SU-DHL-6 (cell line): ENCODE measurements at regions not wholly inside any gene's neighbourhood (a gene's known extent, or its start where the extent isn't known, plus 50 kb on each side); places are given as distances from the start of the nearest gene placed in this dataset.

Source experiments
- H2AFZ ChIP-seq: fragments of 200-600 bp; sonication (generic); 2 replicates; pipeline ENCODE4 v1.6.1; 2014; ENCODE audit warnings: low read depth, mild to moderate bottlenecking, moderate library complexity, mixed read lengths, antibody characterized with exemption, low read length; ENCODE audit not compliant: severe bottlenecking
- H3F3A ChIP-seq: fragments of 200-600 bp; shearing (Covaris generic); 2 replicates; pipeline ENCODE4 v1.6.0; 2016; ENCODE audit warnings: antibody characterized with exemption, mild to moderate bottlenecking; ENCODE audit not compliant: insufficient read depth
- H3K27ac ChIP-seq: fragments of 200-600 bp; sonication (generic); 2 replicates; pipeline ENCODE4 v1.5.1; 2016; ENCODE audit warnings: low read depth, mild to moderate bottlenecking, low read length, moderate library complexity, mixed read lengths
- H3K27me3 ChIP-seq: fragments of 200-600 bp; sonication (generic), shearing (Covaris generic); 2 replicates; pipeline ENCODE4 v1.6.0; 2014; ENCODE audit warnings: mild to moderate bottlenecking, low read length
- H3K36me3 ChIP-seq: fragments of 200-600 bp; sonication (generic); 2 replicates; pipeline ENCODE4 v1.6.1; 2014; ENCODE audit warnings: mild to moderate bottlenecking, low read length, mixed read lengths
- H3K4me2 ChIP-seq: fragments of 300-600, 200-600 bp; shearing (Covaris generic), sonication (generic); 2 replicates; pipeline ENCODE4 v1.6.0; 2014; ENCODE audit warnings: low read length, low read depth, mild to moderate bottlenecking; ENCODE audit not compliant: poor library complexity, severe bottlenecking
- H3K4me3 ChIP-seq: fragments of 200-600 bp; sonication (generic); 2 replicates; pipeline ENCODE4 v1.5.1; 2014; ENCODE audit warnings: antibody characterized with exemption, low read length, mild to moderate bottlenecking, mixed read lengths; ENCODE audit not compliant: insufficient read depth, poor library complexity, severe bottlenecking
- H3K79me2 ChIP-seq: fragments of 200-600 bp; sonication (generic); 2 replicates; pipeline ENCODE4 v1.6.1; 2014; ENCODE audit warnings: mild to moderate bottlenecking, low read length, moderate library complexity; ENCODE audit not compliant: insufficient read depth
- H3K9ac ChIP-seq: fragments of 200-600 bp; sonication (generic); 2 replicates; pipeline ENCODE4 v1.7.0; 2014; ENCODE audit warnings: mild to moderate bottlenecking, low read length
- H3K9me2 ChIP-seq: fragments of 200-600 bp; sonication (generic); replicated peaks from 2 replicates; pipeline ENCODE4 v1.6.1; 2014; ENCODE audit warnings: low read length; ENCODE audit not compliant: insufficient read depth
- H3K9me3 ChIP-seq: fragments of 200-600 bp; sonication (generic); 2 replicates; pipeline ENCODE4 v1.6.1; 2014; ENCODE audit warnings: low read length, mixed read lengths; ENCODE audit not compliant: insufficient read depth
- H4K20me1 ChIP-seq: fragments of 200-600 bp; sonication (generic); 2 replicates; pipeline ENCODE4 v1.6.1; 2014; ENCODE audit warnings: low read depth, mild to moderate bottlenecking, antibody characterized with exemption, low read length, moderate library complexity, mixed read lengths
- EZH2phosphoT487 ChIP-seq: fragments of 200-600 bp; sonication (generic), shearing (Covaris generic); conservative IDR thresholded peaks from 2 replicates; pipeline ENCODE4 v1.6.1; 2018; ENCODE audit warnings: mild to moderate bottlenecking, antibody characterized with exemption, low read length, moderate library complexity, mixed read lengths
- TF ChIP-seq, protein P1 (sequence below): fragments of 200-600 bp; sonication (generic); IDR thresholded peaks from one replicate; pipeline ENCODE4 v1.5.1; 2017; ENCODE audit warnings: antibody characterized with exemption, mild to moderate bottlenecking, low read length, moderate library complexity; ENCODE audit not compliant: insufficient read depth, poor library complexity, severe bottlenecking

DNA sequence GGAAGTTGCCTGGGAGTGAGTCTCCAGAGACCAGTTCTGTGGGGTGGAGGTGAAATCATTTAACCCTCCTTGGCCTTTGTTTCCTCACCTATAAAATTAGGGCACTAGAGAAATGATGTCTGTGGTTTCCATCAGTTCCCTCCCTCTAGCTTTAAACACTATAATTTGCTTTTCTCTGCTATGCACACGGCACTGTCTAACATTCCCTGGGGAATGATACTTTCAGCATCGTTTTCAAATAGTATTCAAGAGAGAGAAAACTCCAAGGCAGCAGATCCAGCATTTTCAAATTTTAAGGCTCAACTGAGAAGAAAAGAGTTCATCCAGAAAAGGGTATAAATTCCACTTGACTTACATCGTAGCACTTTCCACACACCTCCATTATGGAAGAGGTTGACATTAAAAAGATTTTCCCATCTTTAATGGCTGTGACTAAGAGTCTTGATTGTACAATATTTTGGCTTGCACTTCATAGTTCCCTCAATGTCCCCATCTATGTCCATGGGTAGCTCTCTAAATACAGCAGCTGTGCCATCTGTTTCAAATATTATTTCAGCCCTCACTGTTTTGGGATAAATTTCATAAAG is 137.7 kb upstream of the ZPLD1 start:
- no peaks in the 10 kb centered on the region for H3K36me3 ChIP-seq

GRCh38 chr3:102299125-102299877 is 135.5 kb upstream of the ZPLD1 start:
- no peaks in the 10 kb centered on the region for H3K27me3 ChIP-seq
- no peak overlapping the region for H3K27ac ChIP-seq
- no peak for TF ChIP-seq EZH2phosphoT487
- TF ChIP-seq, protein P1, sequence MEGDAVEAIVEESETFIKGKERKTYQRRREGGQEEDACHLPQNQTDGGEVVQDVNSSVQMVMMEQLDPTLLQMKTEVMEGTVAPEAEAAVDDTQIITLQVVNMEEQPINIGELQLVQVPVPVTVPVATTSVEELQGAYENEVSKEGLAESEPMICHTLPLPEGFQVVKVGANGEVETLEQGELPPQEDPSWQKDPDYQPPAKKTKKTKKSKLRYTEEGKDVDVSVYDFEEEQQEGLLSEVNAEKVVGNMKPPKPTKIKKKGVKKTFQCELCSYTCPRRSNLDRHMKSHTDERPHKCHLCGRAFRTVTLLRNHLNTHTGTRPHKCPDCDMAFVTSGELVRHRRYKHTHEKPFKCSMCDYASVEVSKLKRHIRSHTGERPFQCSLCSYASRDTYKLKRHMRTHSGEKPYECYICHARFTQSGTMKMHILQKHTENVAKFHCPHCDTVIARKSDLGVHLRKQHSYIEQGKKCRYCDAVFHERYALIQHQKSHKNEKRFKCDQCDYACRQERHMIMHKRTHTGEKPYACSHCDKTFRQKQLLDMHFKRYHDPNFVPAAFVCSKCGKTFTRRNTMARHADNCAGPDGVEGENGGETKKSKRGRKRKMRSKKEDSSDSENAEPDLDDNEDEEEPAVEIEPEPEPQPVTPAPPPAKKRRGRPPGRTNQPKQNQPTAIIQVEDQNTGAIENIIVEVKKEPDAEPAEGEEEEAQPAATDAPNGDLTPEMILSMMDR = no peak
- no peaks in the 10 kb centered on the region for H3F3A ChIP-seq
- H3K36me3 ChIP-seq = no peaks in the 10 kb centered on the region
- no peaks in the 10 kb centered on the region for H4K20me1 ChIP-seq
- no peak overlapping the region for H3K9ac ChIP-seq
- H3K4me3 ChIP-seq = no peak overlapping the region
- H3K4me2 ChIP-seq = no peak overlapping the region
- H3K9me2 ChIP-seq = no peaks in the 10 kb centered on the region
- no peaks in the 10 kb centered on the region for H3K79me2 ChIP-seq
- no peaks in the 10 kb centered on the region for H3K9me3 ChIP-seq
- H2AFZ ChIP-seq = no peak overlapping the region

More for the DNA sequence above, 137.7 kb upstream of the ZPLD1 start:
- no peaks in the 10 kb centered on the region for H4K20me1 ChIP-seq
- H3K9ac ChIP-seq = no peak overlapping the region
- H3K79me2 ChIP-seq = no peaks in the 10 kb centered on the region
- H3K9me3 ChIP-seq = no peaks in the 10 kb centered on the region
- TF ChIP-seq EZH2phosphoT487 = no peak
- TF ChIP-seq, protein P1 = no peak
- H3K27ac ChIP-seq = no peak overlapping the region
- H3K4me2 ChIP-seq = no peak overlapping the region
- no peak overlapping the region for H3K4me3 ChIP-seq
- H2AFZ ChIP-seq = no peak overlapping the region
- no peaks in the 10 kb centered on the region for H3F3A ChIP-seq
- no peaks in the 10 kb centered on the region for H3K9me2 ChIP-seq
- H3K27me3 ChIP-seq = no peaks in the 10 kb centered on the region

GRCh38 chr3:102301155-102301880 is 133.5 kb upstream of the ZPLD1 start:
- no peaks in the 10 kb centered on the region for H3K36me3 ChIP-seq
- no peaks in the 10 kb centered on the region for H3K79me2 ChIP-seq
- no peaks in the 10 kb centered on the region for H4K20me1 ChIP-seq
- H3K9ac ChIP-seq = no peak overlapping the region
- no peaks in the 10 kb centered on the region for H3K9me3 ChIP-seq
- no peaks in the 10 kb centered on the region for H3K9me2 ChIP-seq
- no peak overlapping the region for H3K27ac ChIP-seq
- TF ChIP-seq EZH2phosphoT487 = no peak
- TF ChIP-seq, protein P1 = no peak
- H3K27me3 ChIP-seq = no peaks in the 10 kb centered on the region
- no peak overlapping the region for H3K4me3 ChIP-seq
- no peak overlapping the region for H3K4me2 ChIP-seq
- H3F3A ChIP-seq = no peaks in the 10 kb centered on the region
- no peak overlapping the region for H2AFZ ChIP-seq
